NCI-H446 (cell line): ENCODE measurements at regions not wholly inside any gene's neighbourhood (a gene's known extent, or its start where the extent isn't known, plus 50 kb on each side); places are given as distances from the start of the nearest gene placed in this dataset.

ENCODE experiments used
- DNase-seq, 2 experiments: peaks; one replicate each; lab custom pipeline; 2025; lab: John Stamatoyannopoulos, UW

DNA sequence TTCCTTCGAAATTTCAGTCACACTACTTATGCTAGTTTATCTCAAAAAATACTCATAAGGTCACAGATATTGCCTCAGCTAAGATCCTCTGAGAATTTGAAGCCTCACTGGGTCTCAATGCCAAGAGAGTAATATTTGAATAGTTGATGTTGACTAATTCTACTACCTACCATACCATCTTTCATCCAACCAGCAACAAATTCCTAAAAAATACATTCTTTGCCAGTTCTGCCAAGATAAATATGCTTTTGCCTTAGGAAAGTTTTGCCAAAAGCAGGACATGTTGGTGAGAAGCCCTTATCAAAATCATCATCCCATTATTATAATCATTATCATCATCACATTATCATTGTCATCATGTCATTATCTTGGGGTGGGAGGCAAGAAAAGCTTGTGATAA lies 544.6 kb upstream of the ZEB2 start:
- no peak for DNase-seq

DNA sequence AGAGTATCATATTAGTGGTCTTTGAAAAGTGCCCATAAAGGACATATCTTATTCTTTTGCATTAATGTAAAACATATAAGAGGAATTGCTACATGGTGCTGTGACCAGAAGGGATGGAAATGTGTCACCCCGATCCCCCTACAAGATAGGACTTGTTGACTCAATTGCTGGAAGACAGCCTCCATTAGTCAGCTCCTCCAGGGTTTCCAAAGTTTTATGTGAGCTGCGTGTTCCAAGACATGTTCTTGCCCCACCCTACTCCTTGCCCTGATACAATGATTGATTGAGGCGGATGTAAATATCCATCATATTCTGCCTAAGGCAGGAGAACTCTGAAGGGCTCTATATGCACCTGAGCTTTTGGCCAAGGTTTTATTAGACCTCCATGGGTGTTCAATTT lies 541.0 kb upstream of the ZEB2 start:
- DNase-seq = no peak

DNA sequence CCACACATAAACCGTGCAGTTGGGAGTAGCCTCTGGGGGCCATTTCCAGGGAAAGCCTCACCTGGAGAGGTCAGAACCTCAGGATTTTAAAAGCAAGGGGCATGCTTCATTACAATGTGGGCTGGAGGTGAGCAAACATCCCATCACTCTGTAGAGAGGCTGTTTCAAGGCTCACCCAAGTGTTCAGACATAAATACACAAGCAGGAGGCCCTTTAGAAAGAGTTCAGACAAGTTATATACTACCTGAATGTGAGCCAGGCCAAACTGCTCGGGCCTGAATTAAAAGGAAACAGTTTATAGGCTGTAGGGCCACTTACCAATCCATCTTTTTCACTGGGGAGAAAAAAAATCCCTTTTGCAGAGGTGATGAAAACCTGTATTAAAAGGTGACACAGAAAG lies 540.0 kb upstream of the ZEB2 start:
- no peak for DNase-seq

DNA sequence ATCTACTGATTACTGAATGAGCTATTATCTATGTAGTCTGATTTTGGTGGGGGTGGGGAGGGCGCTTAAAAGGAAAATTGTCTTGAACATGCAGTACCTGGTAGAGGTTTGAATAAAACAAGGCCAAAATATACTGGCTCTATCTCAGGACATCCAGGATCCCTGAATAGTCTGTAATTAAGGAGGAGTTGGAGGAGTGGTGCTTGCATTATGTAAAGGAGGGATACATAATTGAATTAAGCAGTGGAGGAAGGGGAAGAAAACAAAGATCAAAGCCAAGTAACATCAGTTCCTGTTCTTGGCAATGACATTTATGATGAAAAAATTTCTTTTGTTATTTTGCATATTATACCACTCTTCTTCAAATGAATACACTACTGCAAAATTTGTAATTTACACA lies 539.4 kb upstream of the ZEB2 start:
- no peak for DNase-seq

DNA sequence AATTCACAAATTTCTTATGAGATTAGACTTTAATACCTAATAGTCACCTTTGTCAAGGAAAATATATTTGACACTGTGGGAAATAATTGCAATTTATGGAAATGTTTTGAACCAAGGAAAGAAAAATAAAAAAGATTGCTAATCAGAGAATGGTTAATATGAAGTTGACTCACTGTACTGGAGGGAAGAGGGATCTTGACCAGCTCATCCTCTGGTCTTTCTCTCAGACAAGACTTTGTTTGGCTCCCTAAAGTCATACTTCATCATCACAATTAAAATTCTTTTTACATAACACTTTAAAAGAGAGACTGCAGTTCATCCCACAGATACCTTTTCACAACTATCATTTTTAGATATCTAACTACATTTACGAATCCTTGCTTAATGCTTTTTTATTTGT lies 538.5 kb upstream of the ZEB2 start:
- DNase-seq = no peak

DNA sequence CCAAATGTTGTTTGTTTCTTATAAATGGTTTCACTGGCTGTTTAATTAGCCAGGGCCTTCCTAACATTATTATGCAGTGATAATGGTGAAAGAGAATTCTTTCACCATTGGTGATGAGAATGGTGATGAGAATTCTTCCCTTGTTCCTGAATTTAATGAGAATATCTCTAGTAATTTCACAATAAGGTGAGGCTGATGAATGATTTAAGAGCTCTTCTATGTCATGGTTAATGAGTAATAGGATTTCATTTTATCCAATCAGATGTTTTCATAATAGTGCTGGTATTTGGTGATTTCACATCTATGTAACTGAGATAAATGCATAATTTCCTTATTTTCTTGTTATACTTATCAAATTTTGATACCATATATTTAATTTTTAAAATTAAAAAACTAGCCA lies 535.7 kb upstream of the ZEB2 start:
- DNase-seq = no peak

DNA sequence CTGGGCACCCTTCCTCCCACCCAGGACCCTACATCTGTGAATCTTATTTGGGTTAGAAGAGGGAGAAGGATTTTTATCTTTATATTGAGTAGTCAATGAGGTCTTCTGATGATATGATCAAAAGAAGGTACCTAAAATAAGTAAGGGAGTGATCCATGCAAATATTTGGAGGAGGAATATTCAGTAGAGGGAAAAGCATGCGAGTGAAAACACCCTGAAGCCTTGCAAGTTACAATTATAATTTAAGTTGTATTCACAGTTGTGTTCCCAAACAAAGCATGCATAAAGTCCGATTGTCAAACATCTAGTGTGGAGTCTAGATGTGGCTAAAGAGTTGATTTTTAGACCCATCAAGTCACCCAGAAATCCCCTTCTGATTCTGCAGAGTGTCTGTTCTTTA lies 530.2 kb upstream of the ZEB2 start:
- DNase-seq = no peak

DNA sequence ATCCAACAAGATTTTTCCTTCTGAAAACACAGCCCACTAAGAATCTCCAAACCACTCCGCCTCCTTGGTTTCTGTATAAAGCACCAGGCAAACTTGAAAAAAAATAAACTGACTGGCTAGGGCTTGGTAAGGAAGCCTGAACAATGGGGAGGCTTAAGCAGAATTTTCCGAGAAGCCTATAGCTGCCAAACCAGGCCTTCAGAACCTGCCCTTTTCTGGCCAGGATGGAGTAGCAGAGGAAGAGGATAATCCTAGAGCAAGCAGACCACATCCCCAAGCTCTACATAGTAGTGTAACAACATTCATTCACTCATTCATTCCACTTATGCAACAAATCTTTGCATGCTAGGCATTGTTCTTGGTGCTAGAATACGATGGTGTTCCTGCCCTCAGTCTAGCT lies 529.6 kb upstream of the ZEB2 start:
- no peak for DNase-seq

DNA sequence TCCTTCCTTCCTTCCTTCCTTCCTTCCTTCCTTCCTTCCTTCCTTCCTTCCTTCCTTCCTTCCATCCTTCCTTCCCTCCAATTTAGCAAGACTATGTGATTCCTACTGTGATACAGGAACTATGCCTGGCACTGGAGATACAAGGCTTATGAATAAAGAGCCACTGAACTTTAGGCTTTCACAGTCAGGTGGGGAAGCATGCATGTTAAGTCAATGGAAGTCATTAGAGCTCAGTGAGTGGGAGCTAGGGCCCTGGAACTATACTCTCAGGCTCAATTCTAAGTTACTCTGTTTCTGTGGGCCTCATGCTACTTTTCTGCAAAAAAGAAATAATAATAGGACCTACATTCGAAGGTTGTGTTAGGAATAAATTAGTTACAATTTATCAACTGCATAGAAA lies 527.6 kb upstream of the ZEB2 start:
- DNase-seq = no peak

DNA sequence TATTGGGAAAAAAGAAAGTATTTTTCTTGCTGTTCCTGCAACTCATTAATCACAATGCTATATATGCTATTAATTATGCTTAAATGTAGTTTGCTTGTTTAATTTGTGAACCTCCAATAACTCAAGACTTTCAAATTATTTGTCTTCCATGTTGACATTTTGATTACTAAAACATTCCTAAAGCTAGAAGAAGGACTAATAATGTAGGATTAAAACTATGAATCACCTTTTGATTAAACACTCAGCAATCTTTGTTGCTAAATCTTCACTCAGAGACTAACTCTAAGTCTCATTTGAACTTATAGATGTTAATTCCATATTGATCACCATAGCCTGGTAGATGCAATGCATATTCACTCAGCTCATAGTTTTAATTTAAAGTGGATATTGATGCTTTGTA lies 524.6 kb upstream of the ZEB2 start:
- no peak for DNase-seq

DNA sequence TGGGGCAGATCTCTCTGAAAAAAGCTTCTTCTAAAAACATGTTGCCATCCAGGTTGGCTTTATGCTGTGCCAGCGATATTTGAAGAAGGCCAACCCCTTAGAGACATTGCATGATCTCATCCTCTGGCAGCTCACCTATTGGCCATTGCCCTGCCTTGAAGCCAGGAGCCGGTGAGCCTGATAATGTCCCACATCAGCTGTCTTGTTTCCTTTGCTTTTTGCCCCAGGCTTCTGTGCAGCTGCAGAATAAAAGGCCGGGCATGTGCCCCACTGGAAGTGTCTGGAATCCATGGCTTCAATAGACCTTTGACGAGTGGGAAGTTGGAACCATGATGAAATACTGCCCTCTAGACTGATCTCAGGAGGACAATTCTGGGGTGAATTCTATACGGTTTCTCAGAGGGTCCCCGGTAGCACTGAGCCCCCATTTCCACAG lies 523.5 kb upstream of the ZEB2 start:
- DNase-seq = peak; percentile 37 to 50

DNA sequence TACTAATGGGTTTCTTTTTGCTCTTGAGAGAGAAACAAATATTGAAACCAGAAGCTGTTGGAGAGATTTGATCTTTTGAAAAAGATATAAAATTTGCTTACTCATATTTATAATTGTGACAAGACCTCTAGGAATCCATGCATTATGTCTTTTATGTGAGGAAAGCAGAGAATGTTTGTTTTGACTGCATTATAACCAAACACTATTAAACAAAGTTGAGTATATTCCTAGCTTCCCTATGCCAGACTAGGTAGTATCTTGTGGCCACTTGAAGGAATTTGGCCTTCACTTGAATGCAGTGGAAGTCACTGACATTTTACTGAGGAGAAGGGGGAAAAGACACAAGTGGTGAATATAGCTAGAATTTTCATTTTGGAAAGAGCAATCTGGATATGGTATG lies 521.8 kb upstream of the ZEB2 start:
- DNase-seq = no peak

DNA sequence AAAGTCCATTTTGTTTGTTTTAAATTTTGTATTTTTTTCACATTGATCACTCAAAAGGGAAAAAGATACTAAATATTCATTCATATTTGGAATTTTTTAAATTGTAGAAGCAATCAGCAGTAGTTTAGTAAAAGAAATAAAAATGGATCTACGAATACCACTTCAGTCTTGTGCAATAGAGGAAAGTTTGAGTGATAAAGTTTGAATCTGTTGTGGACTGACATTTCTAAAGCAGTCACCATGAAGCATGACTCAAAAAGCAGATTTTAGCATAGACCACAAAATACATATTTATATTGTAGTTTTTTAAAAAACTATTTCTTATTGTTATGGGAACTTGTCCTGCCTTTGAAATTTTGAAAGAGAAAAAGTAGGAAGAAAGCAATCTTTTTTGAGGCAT lies 520.5 kb upstream of the ZEB2 start:
- DNase-seq = no peak

DNA sequence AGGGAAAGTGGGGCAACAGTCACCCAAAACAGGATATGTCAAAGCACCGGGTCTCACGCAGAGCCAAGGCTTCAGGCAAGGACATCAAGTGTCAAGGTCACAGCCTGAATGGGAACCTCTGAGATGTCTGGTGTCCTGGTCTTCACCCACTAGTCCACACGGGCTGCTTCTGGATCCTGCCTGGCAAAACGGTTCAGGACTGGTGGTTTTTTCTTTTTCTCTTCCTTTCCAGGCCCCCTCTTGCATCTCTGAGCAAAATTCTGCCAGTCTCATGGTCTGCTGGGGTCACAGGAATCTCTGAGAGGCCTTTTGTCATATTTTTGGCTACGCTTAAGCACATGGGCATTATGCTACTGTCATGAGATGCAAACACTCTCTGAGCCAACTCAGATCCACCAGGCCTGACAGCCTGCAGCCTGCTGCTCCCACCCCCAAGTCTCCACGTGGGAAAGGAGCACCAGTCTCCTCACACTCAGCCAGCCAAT lies 518.2 kb upstream of the ZEB2 start:
- DNase-seq = peak in 1 of 2 experiments; percentile 7

DNA sequence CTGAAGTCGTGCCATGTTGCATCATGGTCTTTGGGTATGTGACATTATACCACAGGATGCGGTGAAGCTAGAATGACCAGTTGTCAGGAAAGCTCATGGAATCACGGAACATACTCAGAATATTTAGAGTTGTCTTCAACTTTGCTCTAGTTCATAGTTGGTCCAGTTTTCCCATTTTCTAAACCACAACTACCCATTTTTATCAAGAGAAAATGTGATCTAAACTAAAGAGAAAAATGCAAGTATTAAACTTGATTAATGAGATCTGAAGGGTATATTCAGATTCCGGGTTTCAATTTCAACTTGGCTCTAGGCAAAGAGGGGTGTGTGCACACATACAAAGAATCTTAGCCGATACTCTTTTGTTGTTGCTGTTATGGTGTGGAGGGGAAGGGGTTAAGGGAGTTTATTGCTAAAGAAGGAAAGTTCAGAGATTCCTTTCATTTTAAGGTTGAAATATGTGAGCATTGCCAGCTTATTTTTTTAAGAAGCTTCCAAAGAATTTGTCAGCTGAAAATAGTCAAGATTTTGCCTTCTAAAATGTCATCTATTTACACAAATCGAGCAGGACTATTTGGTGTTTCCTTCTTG lies 516.6 kb upstream of the ZEB2 start:
- no peak for DNase-seq

DNA sequence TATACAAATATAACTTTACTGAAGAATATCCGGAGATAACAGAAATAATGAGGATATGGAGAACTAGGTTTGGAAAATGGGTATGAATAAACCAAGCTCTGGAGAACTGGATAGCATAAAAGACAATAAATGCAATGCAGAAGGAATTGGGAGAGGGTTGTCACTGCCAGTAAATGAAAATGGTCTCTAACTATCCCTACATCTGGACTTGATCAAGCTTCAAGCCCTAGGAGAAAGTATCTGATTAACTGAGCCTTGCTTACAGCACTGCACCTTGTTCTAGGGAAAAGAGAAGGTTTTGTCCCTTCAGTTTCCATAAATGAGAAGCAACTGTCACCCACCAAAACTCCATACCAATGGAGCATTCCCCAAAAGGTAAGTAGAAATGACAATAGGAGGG lies 514.6 kb upstream of the ZEB2 start:
- no peak for DNase-seq

DNA sequence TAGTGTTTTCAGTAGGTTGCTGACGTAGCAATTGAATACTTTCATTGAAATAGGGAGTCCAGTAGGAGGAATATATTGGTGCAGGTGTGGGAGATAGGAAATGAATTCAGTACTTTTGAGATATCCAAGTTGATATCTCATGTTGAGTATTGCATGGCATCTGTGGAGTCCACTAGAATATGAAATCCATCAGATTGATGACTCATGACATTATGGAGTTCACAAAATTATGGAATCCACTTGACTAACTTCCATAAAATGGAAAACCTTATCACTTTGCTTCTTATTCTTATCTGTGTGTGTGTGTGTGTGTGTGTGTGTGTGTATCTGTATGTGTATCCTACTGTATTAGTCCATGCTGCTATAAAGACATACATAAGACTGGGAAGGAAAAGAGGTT lies 513.5 kb upstream of the ZEB2 start:
- no peak for DNase-seq

DNA sequence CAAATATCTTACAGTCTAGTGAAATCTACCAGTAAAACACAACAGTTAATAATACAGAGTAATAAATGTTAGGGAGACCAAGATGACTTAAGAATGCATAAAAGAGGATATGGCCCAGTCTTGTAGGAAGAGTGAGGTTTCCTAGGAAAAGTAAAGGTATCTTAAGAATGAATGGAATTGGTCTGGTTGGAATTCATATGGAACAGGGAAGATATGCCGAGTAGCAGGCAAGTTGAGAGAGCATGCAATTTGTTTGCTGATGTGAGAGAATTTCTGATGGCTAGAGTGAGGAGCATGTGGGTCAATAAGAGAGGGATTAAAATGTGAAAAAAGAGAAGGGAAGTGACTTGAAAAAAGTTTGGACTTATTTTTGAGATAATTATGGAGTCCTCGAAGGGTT lies 512.9 kb upstream of the ZEB2 start:
- DNase-seq = no peak

DNA sequence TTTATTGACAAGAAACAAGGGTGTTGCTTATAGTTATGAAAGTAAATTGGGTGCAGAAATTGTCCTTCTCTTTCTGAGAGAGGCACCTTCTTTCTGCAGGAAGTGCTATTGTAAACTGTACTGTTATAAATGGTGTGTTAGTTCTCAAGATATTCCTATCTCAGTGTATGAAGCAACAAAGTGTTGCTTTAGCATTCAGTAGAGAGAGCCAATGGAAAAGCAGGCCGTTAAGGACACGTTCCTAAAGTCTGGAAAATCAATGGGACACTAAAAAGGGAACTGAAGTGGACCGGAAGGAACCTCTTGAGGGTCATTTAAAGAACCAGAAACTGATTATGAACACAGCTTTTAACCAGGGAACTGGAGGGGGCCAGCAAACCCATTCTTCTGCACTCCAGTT lies 510.0 kb upstream of the ZEB2 start:
- no peak for DNase-seq

DNA sequence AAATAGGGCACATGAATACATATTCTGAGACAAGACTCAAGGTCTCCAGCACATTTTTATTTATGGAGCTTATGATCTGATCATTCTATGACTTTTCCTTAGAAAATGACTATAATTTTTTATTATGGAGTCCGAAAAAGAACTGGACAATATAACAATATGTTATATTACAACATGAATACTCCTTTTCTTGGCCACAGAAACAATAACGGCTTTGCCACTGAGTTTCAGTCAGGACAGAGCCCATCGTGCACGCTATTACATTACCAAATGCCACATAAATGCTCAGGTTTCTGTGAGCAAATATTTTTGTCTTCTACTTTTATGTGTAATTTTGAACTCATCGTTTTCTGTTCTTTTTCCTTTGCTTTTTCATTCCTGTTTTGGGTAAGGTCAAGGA lies 509.2 kb upstream of the ZEB2 start:
- DNase-seq = no peak

DNA sequence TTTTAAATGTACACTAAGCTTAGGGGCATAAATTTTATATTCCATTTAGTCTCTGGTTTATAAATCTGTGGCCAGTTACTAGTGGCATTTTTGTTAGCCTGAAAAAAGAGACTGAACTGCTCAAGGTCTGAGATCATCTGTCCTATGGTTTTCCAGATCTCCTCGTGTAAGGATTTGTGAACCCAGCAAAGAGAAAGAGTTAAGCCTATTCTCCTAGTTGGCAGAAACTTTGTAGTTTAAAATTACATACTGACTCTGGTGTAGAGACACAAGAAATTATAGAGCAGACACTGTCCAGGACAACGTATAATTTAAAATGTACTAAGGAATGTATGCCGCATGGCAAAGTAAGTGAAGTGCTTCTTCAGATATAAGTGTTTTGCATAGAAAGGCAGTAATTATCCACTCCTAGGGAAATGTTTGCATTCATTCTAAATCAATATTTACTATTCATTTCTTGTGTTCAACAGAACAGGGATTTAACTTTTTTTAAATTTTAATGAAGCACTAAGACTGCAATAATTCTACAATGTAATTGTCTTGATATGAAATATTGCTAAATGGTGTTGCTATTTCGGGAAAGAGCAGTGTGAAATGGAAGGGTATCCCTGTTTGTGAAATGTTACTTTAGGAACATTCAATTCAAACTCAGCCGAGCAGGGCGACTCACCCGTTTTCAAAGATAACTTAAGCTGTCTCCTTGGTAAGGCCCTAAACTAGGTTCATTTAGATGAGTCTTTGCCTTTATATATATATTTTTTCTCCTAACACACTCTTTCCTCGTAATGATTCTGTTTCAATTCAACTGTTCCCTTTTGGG lies 508.4 kb upstream of the ZEB2 start:
- no peak for DNase-seq

DNA sequence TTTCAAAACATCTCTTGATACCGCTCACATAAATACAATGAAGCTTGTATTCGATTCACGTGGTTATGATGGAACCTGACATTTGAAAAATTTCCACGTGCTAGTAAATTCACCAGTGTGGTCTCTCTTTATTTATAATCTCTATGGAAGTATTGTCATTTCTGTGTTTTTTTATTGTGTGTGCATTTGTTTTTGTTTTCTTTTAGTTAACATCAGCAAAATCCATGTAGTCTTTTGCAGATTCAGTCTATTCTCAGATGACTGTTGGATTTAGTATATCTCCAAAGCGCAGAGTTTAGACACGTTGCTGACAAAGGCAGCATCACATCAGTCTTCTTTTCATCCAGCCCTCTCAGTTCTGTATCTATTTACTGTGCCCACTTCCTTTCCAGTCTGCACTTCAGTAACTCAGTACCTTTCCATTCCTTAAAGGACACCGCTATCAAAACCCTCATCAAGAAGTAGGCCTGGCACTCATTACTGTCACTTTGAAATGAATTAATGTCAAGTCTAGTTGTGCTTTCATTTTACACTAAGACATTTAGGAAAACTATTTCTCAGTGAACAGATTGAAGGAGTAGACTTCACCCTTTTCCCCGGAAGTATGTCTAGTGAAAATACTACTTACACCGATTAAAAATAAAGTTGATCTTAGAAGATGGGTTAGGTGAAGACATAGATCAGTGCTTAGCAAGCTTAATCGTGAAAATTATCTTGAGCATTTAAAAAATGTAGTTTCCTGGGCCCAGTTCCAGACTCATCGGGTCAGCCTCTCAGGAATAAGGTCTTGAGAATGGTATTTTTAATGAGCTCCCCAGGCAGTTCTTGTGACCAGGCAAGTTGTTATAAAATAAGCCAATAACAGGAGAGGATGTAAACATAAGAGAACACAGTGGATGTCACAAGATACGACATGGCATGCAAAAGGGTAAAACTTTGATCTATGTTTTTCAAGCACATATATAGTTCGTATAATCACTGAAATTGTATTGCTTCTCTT lies 506.8 kb upstream of the ZEB2 start:
- DNase-seq = no peak

DNA sequence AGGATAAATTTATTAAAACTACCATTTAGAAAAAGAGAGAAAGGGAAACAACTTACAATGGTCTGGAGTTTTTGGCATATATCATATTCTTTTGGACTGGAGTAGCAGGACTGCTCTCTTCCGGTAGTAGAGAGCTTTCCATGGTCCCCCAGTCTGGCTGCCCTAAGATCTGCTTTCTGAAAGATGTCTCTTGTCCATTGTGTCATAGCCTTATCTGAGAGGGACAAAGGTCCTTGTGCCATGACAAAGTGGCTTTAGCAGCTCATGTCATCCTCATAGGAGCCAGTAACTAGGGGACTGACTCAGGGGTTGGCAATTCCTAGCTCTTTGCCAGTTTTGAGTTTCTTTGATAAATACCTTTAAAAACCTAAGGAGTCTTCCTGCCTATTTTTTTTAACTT lies 505.5 kb upstream of the ZEB2 start:
- no peak for DNase-seq
